H9 (cell line): ENCODE measurements at regions not wholly inside any gene's neighbourhood (a gene's known extent, or its start where the extent isn't known, plus 50 kb on each side); places are given as distances from the start of the nearest gene placed in this dataset.
A peak's percentile ranks its signal among the peaks of the same experiment; 100 is the strongest.

Experiments
- DNase-seq: peaks from one replicate; pipeline ENCODE4 v3.0.0-alpha.2; 2017
- H2AFZ ChIP-seq: one replicate; pipeline ENCODE4 v1.6.1; 2013; ENCODE audit warnings: mild to moderate bottlenecking, low read length, control low read depth, moderate library complexity
- H2AK5ac ChIP-seq: 2 replicates; pipeline ENCODE4 v1.6.1; 2013; ENCODE audit warnings: low read length, control low read depth, mixed read lengths; ENCODE audit not compliant: insufficient read length
- H2BK120ac ChIP-seq: one replicate; pipeline ENCODE4 v1.6.1; 2013; ENCODE audit warnings: low read depth, mild to moderate bottlenecking, low read length, control low read depth, inconsistent platforms; ENCODE audit not compliant: poor library complexity, severe bottlenecking
- H2BK12ac ChIP-seq: 2 replicates; pipeline ENCODE4 v1.6.1; 2013; ENCODE audit warnings: low read length, control low read depth, mixed read lengths, low read depth; ENCODE audit not compliant: insufficient read length
- H2BK15ac ChIP-seq: 2 replicates; pipeline ENCODE4 v1.6.1; 2013; ENCODE audit warnings: low read depth, low read length, control low read depth
- H2BK20ac ChIP-seq: one replicate; pipeline ENCODE4 v1.6.1; 2013; ENCODE audit warnings: low read depth, mild to moderate bottlenecking, low read length, control low read depth, inconsistent platforms; ENCODE audit not compliant: poor library complexity, severe bottlenecking
- H2BK5ac ChIP-seq: 2 replicates; pipeline ENCODE4 v1.6.1; 2013; ENCODE audit warnings: low read length, control low read depth, mixed read lengths; ENCODE audit not compliant: insufficient read length
- H3K14ac ChIP-seq: 2 replicates; pipeline ENCODE4 v1.6.1; 2013; ENCODE audit warnings: low read length, control low read depth; ENCODE audit not compliant: insufficient read depth
- H3K18ac ChIP-seq: 2 replicates; pipeline ENCODE4 v1.6.1; 2013; ENCODE audit warnings: low read depth, mild to moderate bottlenecking, mixed read lengths, low read length, control low read depth; ENCODE audit not compliant: insufficient read length
- H3K23ac ChIP-seq: 2 replicates; pipeline ENCODE4 v1.6.1; 2013; ENCODE audit warnings: low read length, control low read depth, mixed read lengths, low read depth; ENCODE audit not compliant: insufficient read length
- H3K23me2 ChIP-seq: 2 replicates; pipeline ENCODE4 v1.6.1; 2013; ENCODE audit warnings: low read depth, mild to moderate bottlenecking, mixed read lengths, low read length, control low read depth; ENCODE audit not compliant: insufficient read length, poor library complexity, severe bottlenecking
- H3K27ac ChIP-seq: 2 replicates; pipeline ENCODE4 v1.5.1; 2013; ENCODE audit warnings: low read length, control low read depth, mixed read lengths, low read depth; ENCODE audit not compliant: insufficient read length
- H3K27me3 ChIP-seq: 2 replicates; pipeline ENCODE4 v1.6.1; 2013; ENCODE audit warnings: low read length, control low read depth, inconsistent platforms; ENCODE audit not compliant: insufficient read depth
- H3K4ac ChIP-seq: 2 replicates; pipeline ENCODE4 v1.6.1; 2013; ENCODE audit warnings: low read depth, mild to moderate bottlenecking, control low read depth, inconsistent platforms, low read length, moderate library complexity
- H3K4me1 ChIP-seq: 2 replicates; pipeline ENCODE4 v1.6.1; 2013; ENCODE audit warnings: low read length, control low read depth, inconsistent platforms; ENCODE audit not compliant: insufficient read depth
- H3K4me2 ChIP-seq: 2 replicates; pipeline ENCODE4 v1.6.1; 2013; ENCODE audit warnings: low read length, control low read depth, mixed read lengths; ENCODE audit not compliant: insufficient read length, insufficient read depth
- H3K56ac ChIP-seq: 2 replicates; pipeline ENCODE4 v1.6.1; 2013; ENCODE audit warnings: low read depth, mild to moderate bottlenecking, mixed read lengths, low read length, control low read depth; ENCODE audit not compliant: insufficient read length
- H3K79me1 ChIP-seq: 2 replicates; pipeline ENCODE4 v1.6.1; 2013; ENCODE audit warnings: low read depth, mild to moderate bottlenecking, moderate library complexity, low read length, control low read depth, inconsistent platforms; ENCODE audit not compliant: insufficient read depth, poor library complexity, severe bottlenecking
- H3K79me2 ChIP-seq: 2 replicates; pipeline ENCODE4 v1.6.1; 2013; ENCODE audit warnings: low read length, control low read depth, inconsistent platforms; ENCODE audit not compliant: insufficient read depth
- H3K9ac ChIP-seq: 2 replicates; pipeline ENCODE4 v1.6.1; 2013; ENCODE audit warnings: low read length, control low read depth, mixed read lengths; ENCODE audit not compliant: insufficient read length; ENCODE audit errors: extremely low read depth
- H3K9me3 ChIP-seq: one replicate; pipeline ENCODE4 v1.6.1; 2013; ENCODE audit warnings: low read depth, low read length, inconsistent platforms; ENCODE audit not compliant: control insufficient read depth
- H3T11ph ChIP-seq: one replicate; pipeline ENCODE4 v1.6.1; 2013; ENCODE audit warnings: mild to moderate bottlenecking, low read length, control low read depth, inconsistent platforms
- H4K20me1 ChIP-seq: one replicate; pipeline ENCODE4 v1.6.1; 2013; ENCODE audit not compliant: control insufficient read depth, insufficient read length, insufficient read depth
- H4K5ac ChIP-seq: 2 replicates; pipeline ENCODE4 v1.6.1; 2013; ENCODE audit warnings: low read depth, mild to moderate bottlenecking, mixed read lengths, low read length, control low read depth; ENCODE audit not compliant: insufficient read length
- H4K8ac ChIP-seq: replicated peaks from 2 replicates; pipeline ENCODE4 v1.6.1; 2013; ENCODE audit warnings: low read length, control low read depth, mixed read lengths, low read depth; ENCODE audit not compliant: insufficient read length
- H4K91ac ChIP-seq: 2 replicates; pipeline ENCODE4 v1.6.1; 2013; ENCODE audit warnings: low read depth, mild to moderate bottlenecking, moderate library complexity, mixed read lengths, low read length, control low read depth; ENCODE audit not compliant: insufficient read length
- H3K27ac Mint-ChIP-seq, 3 experiments: 2 replicates in 2 of 3; 3 replicates in 1 of 3; pipeline ENCODE4 v1.8.0; 2020 to 2021; ENCODE audit warnings: mixed read lengths in 3 of 3, mild to moderate bottlenecking in 1 of 3, moderate library complexity in 1 of 3
- H3K27me3 Mint-ChIP-seq: 2 replicates; pipeline ENCODE4 v1.8.0; 2021; ENCODE audit warnings: low read depth, mild to moderate bottlenecking, moderate library complexity, mixed read lengths
- H3K36me3 Mint-ChIP-seq, 3 experiments: 2 replicates in 2 of 3; 3 replicates in 1 of 3; pipeline ENCODE4 v1.8.0; 2020 to 2021; ENCODE audit warnings: low read depth in 3 of 3, mixed read lengths in 3 of 3; ENCODE audit not compliant: insufficient read depth in 1 of 3
- H3K4me1 Mint-ChIP-seq, 2 experiments: 2 replicates each; pipeline ENCODE4 v1.8.0; 2020; ENCODE audit warnings: mixed read lengths in 2 of 2
- H3K4me3 Mint-ChIP-seq, 2 experiments: 2 replicates in 1 of 2; 3 replicates in 1 of 2; pipeline ENCODE4 v1.8.0; 2020 to 2021; ENCODE audit warnings: mild to moderate bottlenecking in 2 of 2, mixed read lengths in 2 of 2, moderate library complexity in 1 of 2
- H3K9me3 Mint-ChIP-seq, 2 experiments: 2 replicates in 1 of 2; 3 replicates in 1 of 2; pipeline ENCODE4 v1.8.0; 2020; ENCODE audit warnings: mild to moderate bottlenecking in 2 of 2, mixed read lengths in 2 of 2, moderate library complexity in 1 of 2
- CTCF ChIP-seq: fragments of 200-600 bp; sonication (generic); conservative IDR thresholded peaks from 3 replicates; pipeline ENCODE4 v1.8.0; 2021; ENCODE audit warnings: antibody characterized with exemption, mild to moderate bottlenecking
- WGBS: extraction: QIAGEN DNeasy Blood & Tissue Kit; methylation state at CpG from one replicate; pipeline ENCODE4 v1.1.7; 2013; ENCODE audit warnings: missing lambda C conversion rate, low lambda C conversion rate, mixed read lengths; ENCODE audit not compliant: insufficient read length; ENCODE audit errors: extremely low coverage; 5-methylcytosine and 5-hydroxymethylcytosine counted together

GRCh38 chr14:94682061-94682516 is 69.9 kb downstream of the SERPINA3 start:
- H2BK15ac ChIP-seq = no peak overlapping the region
- H3K27ac ChIP-seq = no peak overlapping the region
- no peaks in the 10 kb centered on the region for H3K27me3 ChIP-seq
- no peak overlapping the region for H3K4me2 ChIP-seq
- H3K9me3 Mint-ChIP-seq = no peaks in the 10 kb centered on the region
- H3K9me3 ChIP-seq = no peaks in the 10 kb centered on the region
- no peak overlapping the region for H3T11ph ChIP-seq
- TF ChIP-seq CTCF = no peak
- peaks cover 3% of the 10 kb centered on the region for H3K27me3 Mint-ChIP-seq
- no peak overlapping the region for H4K91ac ChIP-seq
- H3K14ac ChIP-seq = no peak overlapping the region
- H3K79me2 ChIP-seq = no peaks in the 10 kb centered on the region
- no peak overlapping the region for H3K23ac ChIP-seq
- peak; percentile 32 for DNase-seq
- H3K4ac ChIP-seq = no peak overlapping the region
- no peak overlapping the region for H3K9ac ChIP-seq
- WGBS = no CpG with 5 or more reads among the region's 14 CpGs
- H2AK5ac ChIP-seq = no peak overlapping the region
- no peak overlapping the region for H2BK20ac ChIP-seq
- no peak overlapping the region for H4K8ac ChIP-seq
- no peak overlapping the region for H2AFZ ChIP-seq
- no peaks in the 10 kb centered on the region for H4K20me1 ChIP-seq
- H3K79me1 ChIP-seq = no peaks in the 10 kb centered on the region
- no peak overlapping the region for H4K5ac ChIP-seq
- H3K23me2 ChIP-seq = no peaks in the 10 kb centered on the region
- no peaks in the 10 kb centered on the region for H3K4me1 ChIP-seq
- no peak overlapping the region for H2BK120ac ChIP-seq
- H3K27ac Mint-ChIP-seq = no peak overlapping the region; a peak in 1 of 7 replicates
- H2BK5ac ChIP-seq = no peak overlapping the region
- no peak overlapping the region for H3K56ac ChIP-seq
- H3K4me1 Mint-ChIP-seq = peaks cover 16 to 25% of the 10 kb centered on the region in 2 experiments
- no peaks in the 10 kb centered on the region; a peak in 1 of 7 replicates for H3K36me3 Mint-ChIP-seq
- H2BK12ac ChIP-seq = no peak overlapping the region
- H3K18ac ChIP-seq = no peak overlapping the region
- H3K4me3 Mint-ChIP-seq = no peak overlapping the region
